HepG2 (cell line): ENCODE measurements at regions not wholly inside any gene's neighbourhood (a gene's known extent, or its start where the extent isn't known, plus 50 kb on each side); places are given as distances from the start of the nearest gene placed in this dataset.

Source experiments
- CTCF ChIP-seq: sonication (generic); formaldehyde crosslinking; IDR thresholded peaks from 2 replicates; pipeline ENCODE4 v1.5.0; 2020; ENCODE audit warnings: mild to moderate bottlenecking, missing genetic modification reagents, moderate library complexity
- ERF ChIP-seq: IDR thresholded peaks from 2 replicates; pipeline ENCODE4 v1.6.1; 2018; ENCODE audit warnings: missing biosample characterization, missing genetic modification reagents
- KAT7 ChIP-seq: IDR thresholded peaks from 2 replicates; pipeline ENCODE4 v1.6.1; 2018; ENCODE audit warnings: borderline replicate concordance, missing compliant biosample characterization
- MAX ChIP-seq: IDR thresholded peaks from 2 replicates; pipeline ENCODE4 v1.6.1; 2012; ENCODE audit warnings: inconsistent platforms
- MYPOP ChIP-seq: sonication (generic); formaldehyde crosslinking; IDR thresholded peaks from 2 replicates; pipeline ENCODE4 v1.8.1; 2023; ENCODE audit warnings: mild to moderate bottlenecking, moderate library complexity, missing genetic modification reagents
- TCF12 ChIP-seq, 2 experiments: fragments of 450-650 bp in 1 of 2; sonication (generic) in 1 of 2; formaldehyde crosslinking in 1 of 2; IDR thresholded peaks; 2 replicates each; pipeline versions ENCODE4 v1.6.1 to v1.8.0; 2017 to 2022; ENCODE audit warnings: antibody characterized with exemption in 1 of 2, mild to moderate bottlenecking in 1 of 2, missing genetic modification reagents in 1 of 2, moderate library complexity in 1 of 2
- YEATS2 ChIP-seq: sonication (generic); formaldehyde crosslinking; IDR thresholded peaks from 2 replicates; pipeline ENCODE4 v1.4.0; 2020; ENCODE audit warnings: missing genetic modification reagents, borderline replicate concordance
- ZFP91 ChIP-seq: sonication (generic); formaldehyde crosslinking; IDR thresholded peaks from 2 replicates; pipeline ENCODE4 v1.9.0; 2022; ENCODE audit warnings: missing genetic modification reagents, mild to moderate bottlenecking, borderline replicate concordance
- ZNF253 ChIP-seq: sonication (generic); formaldehyde crosslinking; IDR thresholded peaks from 2 replicates; pipeline ENCODE4 v1.8.0; 2022; ENCODE audit warnings: mild to moderate bottlenecking, missing genetic modification reagents, borderline replicate concordance
- ZNF510 ChIP-seq: sonication (generic); formaldehyde crosslinking; IDR thresholded peaks from 2 replicates; pipeline ENCODE4 v1.4.0; 2020; ENCODE audit warnings: low read depth, mild to moderate bottlenecking, missing genetic modification reagents
- ZNF598 ChIP-seq: sonication (generic); formaldehyde crosslinking; IDR thresholded peaks from 2 replicates; pipeline ENCODE4 v1.5.1; 2020; ENCODE audit warnings: mild to moderate bottlenecking, missing genetic modification reagents, borderline replicate concordance
- ZNF609 ChIP-seq: sonication (generic); formaldehyde crosslinking; IDR thresholded peaks from 2 replicates; pipeline ENCODE4 v1.4.0; 2020; ENCODE audit warnings: mild to moderate bottlenecking, missing genetic modification reagents, borderline replicate concordance

- TF ChIP-seq ZNF609 (CRISPR knock-in tag) (no peak), YEATS2 (no peak), ZNF253 (CRISPR knock-in tag) (no peak), ZNF510 (no peak), TCF12 (IDR thresholded peaks at IDR 0.05) (no peak), TCF12 (CRISPR knock-in tag; IDR thresholded peaks at IDR 0.05) (no peak), ZNF598 (CRISPR knock-in tag) (no peak), MYPOP (no peak), KAT7 (no peak), MAX (no peak), CTCF (no peak), ERF (CRISPR knock-in tag) (no peak), ZFP91 (no peak)
Measured at GRCh38 chr7:57775396-57776088, 325.6 kb downstream of the ZNF716 start.
